ENCODE measurements at regions not wholly inside any gene's neighbourhood (a gene's known extent, or its start where the extent isn't known, plus 50 kb on each side); places are given as distances from the start of the nearest gene placed in this dataset.
"Not testable (repeated sequence)": the region's sequence is repeated elsewhere in the genome, so short reads cannot be mapped to it uniquely, and the experiment has no call there.

DNA sequence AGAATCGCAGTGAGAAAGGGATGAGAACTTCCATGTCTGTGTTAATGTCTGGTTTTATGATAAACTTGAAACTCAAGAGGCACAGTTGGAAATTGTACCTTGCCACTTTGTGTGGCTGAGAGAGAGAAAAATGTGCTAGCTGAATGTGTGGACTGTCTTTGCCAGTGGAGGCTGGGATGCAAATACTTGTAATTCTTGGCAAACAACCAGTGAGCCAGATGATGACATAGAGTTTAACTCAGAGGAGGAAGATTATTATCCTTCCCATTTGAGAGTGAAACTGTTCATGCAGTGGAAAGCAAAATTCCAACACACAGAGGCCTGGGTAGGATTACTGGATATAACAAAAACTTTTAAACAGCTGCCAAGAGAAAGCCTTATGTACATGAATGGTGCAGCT is 349.1 kb upstream of the NPAP1 start:
- not testable (repeated sequence) for DNase-seq

DNA sequence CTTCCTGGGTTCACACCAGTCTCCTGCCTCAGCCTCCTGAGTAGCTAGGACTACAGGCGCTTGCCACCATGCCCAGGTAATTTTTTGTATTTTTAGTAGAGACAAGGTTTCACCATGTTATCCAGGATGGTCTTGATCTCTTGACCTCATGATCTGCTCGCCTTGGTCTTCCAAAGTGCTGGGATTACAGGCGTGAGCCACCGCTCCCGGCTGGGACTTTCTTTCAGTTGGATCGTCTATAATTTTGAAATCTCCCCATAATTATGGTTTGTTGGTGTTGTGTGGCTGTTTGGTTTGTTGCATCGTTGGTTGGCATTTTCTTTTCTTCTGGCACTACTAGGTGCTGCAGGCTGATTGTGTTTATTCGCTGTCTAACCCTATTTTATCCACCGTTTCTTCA is 343.6 kb upstream of the NPAP1 start:
- not testable (repeated sequence) for DNase-seq

GRCh38 chr15:24341876-24342275 is 333.7 kb upstream of the NPAP1 start:
- DNase-seq, result not testable (repeated sequence)

- not testable (repeated sequence) for DNase-seq
These were observed 322.8 kb upstream of the NPAP1 start for GRCh38 chr15:24352777-24353176.

DNA sequence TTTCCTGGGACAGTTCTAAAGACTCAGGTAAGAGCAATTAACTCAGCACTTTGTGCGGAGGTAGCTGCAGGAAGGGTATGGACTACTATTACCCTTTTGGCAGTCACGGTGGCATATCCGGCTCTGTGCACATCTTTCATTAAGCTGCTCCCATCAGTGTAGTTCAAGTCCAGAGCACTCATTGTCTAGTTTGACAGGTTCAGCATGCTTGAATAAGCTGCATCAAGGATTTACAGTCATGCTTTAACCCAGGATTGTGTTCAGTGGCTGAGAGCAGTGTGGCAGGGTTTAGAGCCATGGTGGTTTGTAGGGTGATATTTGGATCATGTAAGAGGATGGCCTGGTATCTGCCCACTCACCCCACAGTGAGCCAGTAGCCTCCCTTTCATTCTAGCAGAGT is 294.5 kb upstream of the NPAP1 start:
- not testable (repeated sequence) for DNase-seq

- not testable (repeated sequence) for DNase-seq
These were observed 290.3 kb upstream of the NPAP1 start for GRCh38 chr15:24385258-24385657.

DNA sequence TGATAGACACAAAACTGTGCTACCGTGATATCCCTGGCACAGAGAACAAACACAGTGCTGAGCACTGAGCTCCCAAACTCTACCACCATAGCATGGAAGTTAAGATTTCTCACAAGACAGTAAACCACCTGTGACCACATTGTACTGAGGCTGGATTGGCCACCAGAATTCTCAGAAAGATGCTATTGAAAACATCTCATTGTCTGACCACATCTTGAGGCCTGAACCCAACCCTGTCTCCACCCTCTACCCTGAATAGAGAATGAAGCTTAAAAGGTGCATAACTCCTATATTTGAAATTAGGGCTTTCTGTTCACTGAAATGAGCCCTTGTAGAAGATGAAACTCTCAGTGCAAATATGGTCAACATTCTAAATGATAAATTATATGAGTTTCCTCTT is 281.3 kb upstream of the NPAP1 start:
- no peak for DNase-seq

- DNase-seq, result not testable (repeated sequence)
These were observed 262.9 kb upstream of the NPAP1 start for GRCh38 chr15:24412649-24413048.

DNA sequence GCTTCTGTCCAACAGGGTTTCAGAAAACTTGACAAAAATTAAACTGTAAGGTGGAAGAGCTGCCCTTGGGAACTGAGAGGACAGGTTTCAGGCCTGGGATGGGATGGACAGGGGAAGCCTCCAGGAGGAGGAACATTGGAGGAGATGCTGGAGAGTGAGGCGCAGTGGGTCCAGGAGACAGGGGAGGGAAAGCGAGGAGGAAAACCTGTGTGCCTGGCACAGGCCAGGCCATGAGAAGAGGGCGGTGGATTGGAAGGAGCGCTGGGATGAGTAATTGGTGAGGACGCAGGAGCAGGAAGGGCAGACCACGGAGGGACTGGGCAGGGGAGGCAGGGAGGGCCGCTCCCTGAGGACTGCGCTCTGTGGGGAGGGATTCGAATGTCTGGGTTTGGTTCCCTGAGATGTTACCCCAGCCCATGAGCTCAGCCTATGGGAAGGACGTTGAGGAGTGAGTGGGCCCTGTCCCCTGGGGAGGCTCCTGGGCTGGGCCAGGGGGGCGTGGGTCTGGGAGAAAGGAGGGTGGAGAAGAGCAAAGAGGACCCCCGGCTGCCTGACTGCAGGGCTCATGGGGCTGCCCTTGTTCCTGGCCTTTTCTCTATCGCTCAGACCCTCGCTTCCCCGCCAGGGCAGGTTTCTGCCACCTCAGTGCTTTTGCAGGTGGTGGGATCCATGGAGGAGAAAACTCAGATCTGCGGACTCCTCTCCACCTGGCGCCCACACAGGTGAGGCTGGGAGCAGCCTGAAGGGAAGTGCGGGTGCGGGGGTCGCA is 249.1 kb upstream of the NPAP1 start:
- DNase-seq, result not testable (repeated sequence)

DNA sequence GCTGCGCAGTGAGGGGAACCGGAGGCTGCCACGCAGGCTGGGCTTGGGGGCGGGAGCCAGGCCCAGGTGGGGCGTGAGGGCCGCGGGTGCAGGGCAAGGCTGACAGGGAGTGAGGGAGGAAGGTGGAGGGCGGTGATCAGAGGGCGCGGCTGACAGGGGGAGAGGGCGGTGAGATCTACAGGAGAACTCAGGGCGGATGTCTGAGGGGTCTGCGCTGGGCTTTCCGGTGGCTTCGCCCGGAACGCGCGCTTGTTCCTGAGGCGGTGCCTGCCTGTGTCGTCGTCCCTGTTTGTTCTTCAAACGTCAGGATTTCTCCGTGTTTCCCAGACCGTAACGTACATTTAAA is 248.5 kb upstream of the NPAP1 start:
- DNase-seq, result not testable (repeated sequence)

GRCh38 chr15:24435075-24435820 is 240.3 kb upstream of the NPAP1 start:
- DNase-seq, result not testable (repeated sequence)

DNA sequence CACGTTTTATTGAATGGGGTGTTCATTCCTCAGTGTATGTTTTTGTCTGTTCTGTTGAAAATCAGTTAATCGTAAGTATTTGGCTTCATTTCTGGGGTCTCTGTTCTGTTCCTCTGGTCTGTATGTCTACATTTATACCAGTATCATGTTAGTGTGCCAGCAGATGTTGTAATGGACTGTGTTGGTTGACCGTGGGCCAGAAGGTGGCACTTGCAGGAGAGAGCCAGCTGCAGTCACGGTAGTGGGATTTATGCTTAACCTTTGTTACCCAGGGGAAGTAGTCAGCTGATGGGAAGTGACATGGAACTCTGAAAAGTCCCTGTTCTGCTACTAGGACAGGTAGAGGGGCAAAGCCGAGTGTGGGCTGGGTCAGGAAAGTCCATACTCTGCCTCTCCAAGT is 238.3 kb upstream of the NPAP1 start:
- not testable (repeated sequence) for DNase-seq

- not testable (repeated sequence) for DNase-seq
These were observed 237.8 kb upstream of the NPAP1 start for GRCh38 chr15:24437735-24438134.

DNA sequence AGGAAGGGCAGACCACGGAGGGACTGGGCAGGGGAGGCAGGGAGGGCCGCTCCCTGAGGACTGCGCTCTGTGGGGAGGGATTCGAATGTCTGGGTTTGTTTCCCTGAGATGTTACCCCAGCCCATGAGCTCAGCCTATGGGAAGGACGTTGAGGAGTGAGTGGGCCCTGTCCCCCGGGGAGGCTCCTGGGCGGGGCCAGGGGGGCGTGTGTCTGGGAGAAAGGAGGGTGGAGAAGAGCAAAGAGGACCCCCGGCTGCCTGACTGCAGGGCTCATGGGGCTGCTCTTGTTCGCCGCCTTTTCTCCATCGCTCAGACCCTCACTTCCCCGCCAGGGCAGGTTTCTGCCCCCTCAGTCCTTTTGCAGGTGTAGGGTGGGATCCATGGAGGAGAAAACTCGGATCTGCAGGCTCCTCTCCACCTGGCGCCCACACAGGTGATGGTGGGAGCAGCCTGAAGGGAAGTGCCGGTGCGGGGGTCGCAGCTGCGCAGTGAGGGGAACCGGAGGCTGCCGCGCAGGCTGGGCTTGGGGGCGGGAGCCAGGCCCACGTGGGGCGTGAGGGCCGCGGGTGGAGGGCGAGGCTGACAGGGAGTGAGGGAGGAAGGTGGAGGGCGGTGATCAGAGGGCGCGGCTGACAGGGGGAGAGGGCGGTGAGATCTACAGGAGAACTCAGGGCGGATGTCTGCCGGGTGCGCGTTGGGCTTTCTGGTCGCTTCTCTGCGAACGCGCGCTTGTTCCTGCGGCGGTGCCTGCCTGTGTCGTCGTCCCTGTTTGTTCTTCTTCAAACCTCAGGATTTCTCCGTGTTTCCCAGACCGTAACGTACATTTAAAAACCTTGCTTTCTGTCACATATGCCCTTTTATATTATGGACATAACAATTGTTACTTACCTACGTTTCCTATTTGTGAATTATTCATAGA is 198.2 kb upstream of the NPAP1 start:
- not testable (repeated sequence) for DNase-seq

- not testable (repeated sequence) for DNase-seq
These were observed 189.5 kb upstream of the NPAP1 start for GRCh38 chr15:24485885-24486567.

DNA sequence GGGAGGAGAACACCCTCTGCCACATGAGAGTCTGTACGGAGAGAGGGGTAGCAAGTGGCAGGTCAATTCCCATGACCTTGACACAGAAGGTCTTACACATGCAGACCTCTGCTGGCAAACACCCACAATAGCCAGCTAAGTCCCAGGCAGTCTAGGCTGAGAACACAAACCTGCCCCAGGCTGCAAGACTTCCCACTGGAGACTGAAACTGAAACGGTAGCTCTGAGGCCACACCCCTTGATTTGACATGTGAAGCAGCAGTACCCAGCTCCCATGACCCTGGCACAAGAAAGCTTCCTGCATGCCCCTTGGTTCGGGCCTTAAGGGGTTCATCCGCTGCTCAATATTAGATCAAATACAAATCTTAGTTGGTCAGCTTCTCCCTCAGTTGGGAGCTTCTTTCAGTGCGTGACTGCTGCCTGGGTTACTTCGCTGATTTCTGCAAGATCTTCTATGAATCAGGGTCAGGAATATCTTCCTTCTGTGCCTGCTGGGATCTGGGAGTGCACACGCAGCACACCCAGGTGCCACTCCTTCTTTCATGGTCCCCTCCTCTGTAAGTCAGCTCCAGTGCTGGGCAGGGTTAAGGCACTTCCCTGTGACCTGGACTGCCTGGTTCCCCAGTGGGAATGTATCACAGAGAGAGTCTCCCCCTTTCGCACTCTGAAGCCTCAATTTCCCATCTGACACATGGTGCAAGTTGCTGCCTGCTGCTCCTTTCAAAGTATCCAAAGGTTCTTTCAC is 187.2 kb upstream of the NPAP1 start:
- not testable (repeated sequence) for DNase-seq

GRCh38 chr15:24505216-24505615 is 170.4 kb upstream of the NPAP1 start:
- DNase-seq, result not testable (repeated sequence)

GRCh38 chr15:24509714-24510113 is 165.9 kb upstream of the NPAP1 start:
- DNase-seq, result not testable (repeated sequence)

GRCh38 chr15:24511598-24511997 is 164.0 kb upstream of the NPAP1 start:
- not testable (repeated sequence) for DNase-seq

DNA sequence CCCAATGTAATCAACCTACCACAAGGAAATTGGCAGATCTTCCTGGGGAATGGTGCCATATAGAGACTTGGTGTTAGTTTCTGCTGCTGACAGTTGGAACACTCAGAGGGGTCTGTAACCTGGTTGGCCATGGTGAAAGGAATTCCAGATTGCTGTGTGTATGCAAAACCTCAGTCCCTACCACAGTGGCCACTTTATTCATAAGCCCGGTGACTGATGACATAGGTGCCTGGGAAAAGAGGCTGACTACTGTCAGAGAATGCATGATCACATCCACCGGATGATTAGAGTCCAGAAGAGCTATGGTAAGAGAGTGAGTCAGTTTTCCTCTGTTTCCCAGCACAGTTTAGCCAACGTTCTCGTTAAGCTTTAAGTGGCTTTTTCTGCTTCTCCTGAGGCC is 156.8 kb upstream of the NPAP1 start:
- not testable (repeated sequence) for DNase-seq

DNA sequence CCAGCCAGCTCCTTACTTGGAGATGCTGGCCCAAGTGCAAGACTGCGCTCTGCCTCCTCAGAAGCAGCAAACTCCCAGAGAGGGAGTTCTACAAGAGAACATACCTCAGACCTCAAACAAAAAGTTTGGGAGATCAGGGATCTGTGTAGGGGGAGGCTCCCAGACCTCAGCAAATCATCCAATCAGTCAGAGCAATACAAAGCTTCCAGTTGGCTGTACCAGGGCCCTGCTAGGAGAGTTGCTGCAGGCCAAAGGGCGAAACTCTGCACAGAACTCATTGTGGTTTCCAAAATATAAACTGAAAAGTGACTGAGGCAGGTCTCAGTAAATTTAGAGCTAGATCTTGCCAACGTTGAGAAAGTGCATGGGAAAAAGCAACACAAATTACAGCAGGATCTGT is 144.3 kb upstream of the NPAP1 start:
- DNase-seq, result not testable (repeated sequence)

- not testable (repeated sequence) for DNase-seq
These were observed 141.5 kb upstream of the NPAP1 start for GRCh38 chr15:24534032-24534431.

Measured in NCI-H2029 (cell line).